Fibroblast of the aortic adventitia (primary cell): ENCODE measurements at regions not wholly inside any gene's neighbourhood (a gene's known extent, or its start where the extent isn't known, plus 50 kb on each side); places are given as distances from the start of the nearest gene placed in this dataset.

Source experiments
- DNase-seq: peaks from one replicate; pipeline ENCODE4 v3.0.0-alpha.2; 2010; ENCODE audit warnings: low read depth
- H3K4me3 ChIP-seq: 2 replicates; pipeline ENCODE4 v1.5.1; 2011; ENCODE audit warnings: low read depth, mild to moderate bottlenecking, control low read depth, low read length, moderate library complexity
- TF ChIP-seq, protein P1 (sequence below): IDR thresholded peaks from 2 replicates; pipeline ENCODE4 v1.5.1; 2011; ENCODE audit warnings: mild to moderate bottlenecking, low read length, control low read depth, inconsistent platforms; ENCODE audit not compliant: insufficient read depth

DNA sequence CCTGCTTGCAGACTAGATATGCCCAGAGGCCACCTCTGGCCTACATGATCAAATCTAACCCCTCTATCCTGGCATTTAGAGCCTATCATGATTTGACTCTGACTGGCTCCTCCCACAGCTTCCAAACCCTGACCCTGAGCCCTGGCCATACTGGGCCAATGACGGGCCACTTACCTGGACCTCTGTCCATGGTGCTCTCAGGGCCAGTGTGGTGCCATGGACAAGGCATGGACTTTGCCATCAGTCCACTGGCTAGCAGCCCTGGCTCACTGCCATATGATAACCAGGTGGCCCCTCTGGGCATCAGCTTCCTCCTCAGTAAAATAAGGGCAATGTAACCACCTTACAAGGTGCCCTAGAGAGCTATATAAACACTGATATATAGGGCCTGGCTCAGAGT is 713.4 kb downstream of the PTPRU start:
- TF ChIP-seq, protein P1, sequence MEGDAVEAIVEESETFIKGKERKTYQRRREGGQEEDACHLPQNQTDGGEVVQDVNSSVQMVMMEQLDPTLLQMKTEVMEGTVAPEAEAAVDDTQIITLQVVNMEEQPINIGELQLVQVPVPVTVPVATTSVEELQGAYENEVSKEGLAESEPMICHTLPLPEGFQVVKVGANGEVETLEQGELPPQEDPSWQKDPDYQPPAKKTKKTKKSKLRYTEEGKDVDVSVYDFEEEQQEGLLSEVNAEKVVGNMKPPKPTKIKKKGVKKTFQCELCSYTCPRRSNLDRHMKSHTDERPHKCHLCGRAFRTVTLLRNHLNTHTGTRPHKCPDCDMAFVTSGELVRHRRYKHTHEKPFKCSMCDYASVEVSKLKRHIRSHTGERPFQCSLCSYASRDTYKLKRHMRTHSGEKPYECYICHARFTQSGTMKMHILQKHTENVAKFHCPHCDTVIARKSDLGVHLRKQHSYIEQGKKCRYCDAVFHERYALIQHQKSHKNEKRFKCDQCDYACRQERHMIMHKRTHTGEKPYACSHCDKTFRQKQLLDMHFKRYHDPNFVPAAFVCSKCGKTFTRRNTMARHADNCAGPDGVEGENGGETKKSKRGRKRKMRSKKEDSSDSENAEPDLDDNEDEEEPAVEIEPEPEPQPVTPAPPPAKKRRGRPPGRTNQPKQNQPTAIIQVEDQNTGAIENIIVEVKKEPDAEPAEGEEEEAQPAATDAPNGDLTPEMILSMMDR, result no peak
- no peak for DNase-seq
- H3K4me3 ChIP-seq, result no peak overlapping the region

DNA sequence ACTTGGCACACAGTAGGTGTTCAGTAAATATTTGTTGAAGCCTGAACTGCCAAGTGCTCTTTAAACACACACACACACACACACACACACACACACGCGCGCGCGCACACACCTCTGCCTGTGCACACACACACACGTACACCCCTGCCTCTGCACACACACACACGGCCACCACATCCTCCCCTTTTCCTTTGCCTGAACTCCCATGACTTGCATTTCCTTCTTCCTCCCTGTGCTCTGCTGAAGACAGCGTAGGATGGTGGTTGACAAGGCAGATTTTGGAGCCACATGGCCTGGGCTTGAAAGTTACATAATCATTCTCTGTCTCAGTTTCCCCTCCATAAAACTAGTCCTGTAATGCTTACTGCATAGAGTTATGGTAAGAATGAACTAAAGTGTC is 712.3 kb downstream of the PTPRU start:
- no peak overlapping the region for H3K4me3 ChIP-seq
- TF ChIP-seq, protein P1, result no peak
- DNase-seq, result no peak

DNA sequence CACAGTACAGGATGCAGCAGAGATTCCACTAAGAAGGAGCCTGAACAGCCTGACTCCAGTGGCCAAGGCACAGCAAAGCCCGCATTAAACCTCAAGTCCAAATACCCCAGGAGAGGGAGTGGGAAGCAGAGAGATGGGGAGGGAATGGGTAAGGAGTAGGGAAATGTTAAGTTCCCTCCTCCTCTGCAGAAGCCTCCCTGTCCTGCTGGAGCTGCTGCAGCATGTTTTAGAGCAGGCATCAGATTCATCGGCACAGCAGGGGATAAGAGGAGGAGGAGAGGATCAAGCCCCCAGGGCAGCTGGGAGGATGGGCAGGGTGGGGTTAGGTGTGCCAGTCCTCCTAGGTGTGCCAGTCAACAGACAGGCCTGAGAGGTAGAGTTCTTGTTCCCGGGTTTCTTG is 709.7 kb downstream of the PTPRU start:
- H3K4me3 ChIP-seq, result no peak overlapping the region
- no peak for DNase-seq
- TF ChIP-seq, protein P1, result no peak

DNA sequence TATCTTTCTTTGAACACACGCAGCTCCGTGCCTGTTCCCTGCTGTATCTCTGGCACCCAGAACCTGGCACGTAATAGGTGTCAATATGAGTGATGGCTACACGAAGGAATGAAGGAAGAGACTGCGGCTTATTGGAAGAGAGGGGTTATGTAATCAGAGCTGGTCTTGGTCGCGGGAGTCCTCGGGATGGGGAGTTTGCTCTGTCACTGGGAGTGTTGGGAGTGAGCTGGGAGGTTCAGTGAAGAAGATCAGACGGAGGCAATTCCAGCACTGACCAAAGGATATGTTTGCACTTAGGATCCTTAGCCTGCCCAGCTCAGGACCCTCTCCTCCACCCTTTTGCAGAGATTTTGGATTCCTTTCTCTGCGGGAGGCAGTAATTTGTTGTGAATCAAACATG is 709.1 kb downstream of the PTPRU start:
- TF ChIP-seq, protein P1, result no peak
- no peak for DNase-seq

DNA sequence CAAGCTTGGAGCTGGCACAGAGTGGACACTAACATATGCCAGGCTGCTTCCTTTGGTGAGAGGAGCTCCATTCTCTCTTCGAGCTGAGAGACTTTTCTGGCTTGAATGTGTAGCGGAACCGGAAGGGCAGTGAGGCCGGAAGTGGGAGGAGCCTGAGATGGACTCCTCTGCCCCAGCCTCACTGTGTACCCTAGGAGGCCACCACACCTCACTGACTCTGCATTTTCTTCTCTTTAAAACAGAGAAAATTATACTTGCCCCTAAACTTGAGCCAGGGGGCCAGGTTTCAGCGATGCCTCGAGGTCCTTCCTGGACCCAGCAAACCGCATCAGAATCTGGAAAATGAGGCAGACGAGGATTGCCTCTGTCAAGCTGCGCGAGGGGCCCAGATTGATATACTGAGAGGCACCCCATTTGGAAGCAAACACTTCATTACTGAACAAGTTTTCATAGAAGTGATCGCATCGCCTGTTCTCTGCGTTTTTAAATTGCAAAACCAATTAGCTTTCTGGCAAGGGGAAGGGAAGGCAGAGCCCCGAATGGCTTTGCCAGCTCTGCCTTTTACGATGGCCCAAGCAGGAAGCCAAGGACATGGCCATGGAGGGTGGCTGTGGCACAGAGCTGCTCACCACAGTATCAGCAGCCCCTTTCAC is 708.1 kb downstream of the PTPRU start:
- no peak overlapping the region for H3K4me3 ChIP-seq
- TF ChIP-seq, protein P1, result no peak
- DNase-seq, result no peak

More for the DNA sequence above, 709.1 kb downstream of the PTPRU start:
- H3K4me3 ChIP-seq, result no peak overlapping the region

DNA sequence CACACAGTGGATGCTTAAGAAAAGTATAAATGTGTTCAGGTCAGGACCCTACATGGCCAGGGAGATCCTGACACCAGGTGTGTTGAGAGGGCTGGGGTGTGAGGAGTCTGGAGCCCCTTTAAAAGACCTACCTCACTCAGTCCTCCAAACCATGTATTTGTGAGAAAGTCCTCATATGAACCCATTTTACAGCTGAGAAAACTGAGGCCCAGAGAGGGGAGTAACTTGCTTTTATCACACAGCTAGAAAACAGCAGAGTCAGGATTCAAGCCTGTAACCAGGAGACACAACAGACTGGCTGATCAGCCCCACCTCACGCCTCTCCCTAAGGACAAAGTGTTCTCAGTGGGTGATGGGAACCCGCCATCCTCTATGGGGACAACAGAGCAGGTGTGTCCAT is 706.7 kb downstream of the PTPRU start:
- DNase-seq, result no peak
- TF ChIP-seq, protein P1, result no peak
- H3K4me3 ChIP-seq, result no peak overlapping the region

DNA sequence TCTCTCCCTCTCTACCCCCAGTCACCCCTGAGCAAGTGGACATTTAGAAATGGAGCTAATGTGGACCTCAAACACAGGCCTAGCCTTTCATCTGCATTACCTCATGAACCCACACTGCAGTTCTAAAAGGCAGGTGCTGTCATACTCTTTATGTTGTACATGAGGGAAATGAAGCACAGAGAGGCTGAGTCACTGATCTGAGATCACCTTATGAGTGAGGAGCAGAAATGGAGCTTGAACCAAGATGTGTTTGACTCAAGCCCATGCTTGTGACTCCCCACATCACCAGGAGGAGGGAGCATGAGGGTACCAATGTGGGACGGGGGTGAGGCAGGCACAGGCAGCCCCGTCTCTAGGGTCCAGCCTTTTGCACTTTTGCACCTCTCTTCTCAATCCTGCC is 702.8 kb downstream of the PTPRU start:
- DNase-seq, result no peak
- TF ChIP-seq, protein P1, result no peak
- no peak overlapping the region for H3K4me3 ChIP-seq
